ENCODE measurements at regions not wholly inside any gene's neighbourhood (a gene's known extent, or its start where the extent isn't known, plus 50 kb on each side); places are given as distances from the start of the nearest gene placed in this dataset.

GRCh38 chr11:122319691-122320620 lies 203.9 kb upstream of the BLID start:
- no peak for TF ChIP-seq CTCF (IDR thresholded peaks at IDR 0.05)
- no peak for TF ChIP-seq EZH2 (IDR thresholded peaks at IDR 0.05)
- no peak for TF ChIP-seq EZH2phosphoT487 (IDR thresholded peaks at IDR 0.05)
